Gastrocnemius medialis (tissue), 4 donors: ENCODE measurements at regions not wholly inside any gene's neighbourhood (a gene's known extent, or its start where the extent isn't known, plus 50 kb on each side); places are given as distances from the start of the nearest gene placed in this dataset.

Source experiments
- ATAC-seq, 2 donors: fragments of 150-250 bp; one replicate each; pipeline ENCODE4 v1.9.1; 2016
- DNase-seq, 2 donors: peaks; one replicate each; pipeline ENCODE4 v3.0.0-alpha.2; 2019
- H3K27ac ChIP-seq, 4 donors: fragments of 200-600 bp; sonication (generic); 1 replicate in 1 of 4; 2 replicates in 3 of 4; pipeline ENCODE4 v1.5.1; 2016 to 2018; ENCODE audit warnings: mild to moderate bottlenecking in 2 of 4, moderate library complexity in 1 of 4
- H3K27me3 ChIP-seq, 3 donors: fragments of 200-600 bp; sonication (generic) in 2 of 3; 1 replicate in 1 of 3; 2 replicates in 2 of 3; pipeline versions ENCODE4 v1.5.1 to v1.6.0; 2016 to 2019; ENCODE audit warnings: mild to moderate bottlenecking in 1 of 3, moderate library complexity in 1 of 3
- H3K36me3 ChIP-seq, 2 donors: fragments of 200-600 bp; sonication (generic) in 1 of 2; one replicate each; pipeline ENCODE4 v1.5.1; 2017 to 2018
- H3K4me1 ChIP-seq, 2 donors: fragments of 200-600 bp; sonication (generic) in 1 of 2; one replicate each; pipeline ENCODE4 v1.5.1; 2016 to 2017; ENCODE audit warnings: mild to moderate bottlenecking in 2 of 2
- H3K4me3 ChIP-seq, 4 donors: fragments of 200-600 bp; sonication (generic) in 3 of 4; 1 replicate in 1 of 4; 2 replicates in 3 of 4; pipeline ENCODE4 v1.5.1; 2016 to 2019; ENCODE audit warnings: mild to moderate bottlenecking in 2 of 4
- H3K9me3 ChIP-seq, 3 donors: fragments of 200-600 bp; sonication (generic) in 2 of 3; 1 replicate in 1 of 3; 2 replicates in 2 of 3; pipeline ENCODE4 v1.5.1; 2016 to 2019
- POLR2A ChIP-seq, 2 donors: fragments of 450-650 bp; IDR thresholded peaks; one replicate each; pipeline ENCODE4 v1.6.1; 2017; ENCODE audit warnings: antibody characterized with exemption in 2 of 2, mild to moderate bottlenecking in 2 of 2, moderate library complexity in 2 of 2
- in situ Hi-C, 4 donors: fragments of 200-750 bp; cut with MboI; loops; one replicate each; pipeline versions ENCODE4 v1.15.0 to v1.8.0; 2017; ENCODE audit warnings: low sequenced_read_pairs in 4 of 4
- intact Hi-C: fragments of 100-400 bp; cut with DNase I; formaldehyde crosslinking; loops from one replicate; pipeline ENCODE4 v1.15.1; 2023; ENCODE audit warnings: low total_unique reads
- TF ChIP-seq, protein P1 (sequence below), 5 experiments: fragments of 450-650 bp in 3 of 5; fragments of 200-600 bp in 2 of 5; sonication (generic) in 2 of 5; IDR thresholded peaks in 4 of 5; conservative IDR thresholded peaks in 1 of 5; 1 replicate in 4 of 5; 2 replicates in 1 of 5; pipeline ENCODE4 v1.5.1; 2016 to 2019; ENCODE audit warnings: antibody characterized with exemption in 5 of 5, mild to moderate bottlenecking in 3 of 5, moderate library complexity in 3 of 5

GRCh38 chr2:56476509-56477071, 292.8 kb downstream of the CCDC85A start:
- in situ Hi-C loops: no loop called here
- Histone ChIP-seq H3K27me3 (no peaks in the 10 kb centered on the region), H3K4me1 (peaks cover 18 to 31% of the 10 kb centered on the region in 2 donors), H3K27ac (no peak overlapping the region), H3K9me3 (no peaks in the 10 kb centered on the region), H3K36me3 (no peaks in the 10 kb centered on the region), H3K4me3 (no peak overlapping the region)
- intact Hi-C loops: no loop called here
- no peak for ATAC-seq
- no peak for DNase-seq
- TF ChIP-seq, protein P1, sequence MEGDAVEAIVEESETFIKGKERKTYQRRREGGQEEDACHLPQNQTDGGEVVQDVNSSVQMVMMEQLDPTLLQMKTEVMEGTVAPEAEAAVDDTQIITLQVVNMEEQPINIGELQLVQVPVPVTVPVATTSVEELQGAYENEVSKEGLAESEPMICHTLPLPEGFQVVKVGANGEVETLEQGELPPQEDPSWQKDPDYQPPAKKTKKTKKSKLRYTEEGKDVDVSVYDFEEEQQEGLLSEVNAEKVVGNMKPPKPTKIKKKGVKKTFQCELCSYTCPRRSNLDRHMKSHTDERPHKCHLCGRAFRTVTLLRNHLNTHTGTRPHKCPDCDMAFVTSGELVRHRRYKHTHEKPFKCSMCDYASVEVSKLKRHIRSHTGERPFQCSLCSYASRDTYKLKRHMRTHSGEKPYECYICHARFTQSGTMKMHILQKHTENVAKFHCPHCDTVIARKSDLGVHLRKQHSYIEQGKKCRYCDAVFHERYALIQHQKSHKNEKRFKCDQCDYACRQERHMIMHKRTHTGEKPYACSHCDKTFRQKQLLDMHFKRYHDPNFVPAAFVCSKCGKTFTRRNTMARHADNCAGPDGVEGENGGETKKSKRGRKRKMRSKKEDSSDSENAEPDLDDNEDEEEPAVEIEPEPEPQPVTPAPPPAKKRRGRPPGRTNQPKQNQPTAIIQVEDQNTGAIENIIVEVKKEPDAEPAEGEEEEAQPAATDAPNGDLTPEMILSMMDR (IDR thresholded peaks at IDR 0.05 in 4 of 5, conservative IDR thresholded peaks at IDR 0.05 in 1 of 5): no peak
- TF ChIP-seq POLR2A (IDR thresholded peaks at IDR 0.05): no peak

- peaks cover 18 to 31% of the 10 kb centered on the region in 2 donors for H3K4me1 ChIP-seq
- intact Hi-C loops: no loop called here
- H3K36me3 ChIP-seq: no peaks in the 10 kb centered on the region
- no peaks in the 10 kb centered on the region for H3K27me3 ChIP-seq
- no peak for TF ChIP-seq POLR2A (IDR thresholded peaks at IDR 0.05)
- TF ChIP-seq, protein P1 (IDR thresholded peaks at IDR 0.05 in 4 of 5, conservative IDR thresholded peaks at IDR 0.05 in 1 of 5): no peak
- in situ Hi-C loops: no loop called here
- ATAC-seq (no peak), DNase-seq (no peak)
- no peak overlapping the region for H3K4me3 ChIP-seq
- no peak overlapping the region for H3K27ac ChIP-seq
- no peaks in the 10 kb centered on the region for H3K9me3 ChIP-seq
Observed at GRCh38 chr2:56478027-56478426, 294.2 kb downstream of the CCDC85A start.

- no peak for ATAC-seq
- no peaks in the 10 kb centered on the region for H3K27me3 ChIP-seq
- DNase-seq: no peak
- TF ChIP-seq, protein P1 (IDR thresholded peaks at IDR 0.05 in 4 of 5, conservative IDR thresholded peaks at IDR 0.05 in 1 of 5): no peak
- in situ Hi-C loops: loop anchor here in 1 of 4 donors (5.0 kb wide), 1 partner anchor 44 kb away; no protein-coding TSS in a partner anchor
- no peaks in the 10 kb centered on the region for H3K4me1 ChIP-seq
- no peak overlapping the region for H3K27ac ChIP-seq
- no peaks in the 10 kb centered on the region for H3K9me3 ChIP-seq
- H3K36me3 ChIP-seq: no peaks in the 10 kb centered on the region
- no peak overlapping the region for H3K4me3 ChIP-seq
- intact Hi-C loops: no loop called here
Observed at GRCh38 chr2:56483081-56483480, 299.3 kb downstream of the CCDC85A start.

DNA sequence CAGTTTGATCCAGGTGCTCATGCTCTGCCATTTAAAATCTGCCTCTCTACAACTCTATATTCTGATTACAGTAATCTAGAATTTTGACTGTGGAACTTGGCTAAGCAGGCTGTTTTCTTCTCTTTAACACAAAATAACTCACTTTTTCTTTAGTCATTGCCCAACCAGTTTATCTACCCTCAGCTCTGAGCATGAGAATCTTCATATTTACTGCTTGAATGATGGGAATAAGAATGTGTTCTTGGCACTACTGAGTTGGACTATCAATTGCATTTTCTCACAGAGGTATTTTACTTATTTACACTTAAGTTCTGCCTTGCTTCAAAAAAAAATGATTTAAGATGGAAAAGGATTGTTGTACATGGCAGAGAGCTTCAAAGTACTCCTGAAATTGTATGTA, 301.1 kb downstream of the CCDC85A start:
- Histone ChIP-seq H3K27me3 (no peaks in the 10 kb centered on the region), H3K27ac (no peak overlapping the region), H3K36me3 (no peaks in the 10 kb centered on the region), H3K4me3 (no peak overlapping the region), H3K9me3 (no peaks in the 10 kb centered on the region), H3K4me1 (peaks cover 0 to 5% of the 10 kb centered on the region in 2 donors)
- TF ChIP-seq POLR2A (IDR thresholded peaks at IDR 0.05): no peak
- TF ChIP-seq, protein P1 (IDR thresholded peaks at IDR 0.05 in 4 of 5, conservative IDR thresholded peaks at IDR 0.05 in 1 of 5): no peak
- no peak for ATAC-seq
- intact Hi-C loops (no loop called here), in situ Hi-C loops (loop anchor here in 1 of 4 donors (5.0 kb wide), 1 partner anchor 42 kb away; no protein-coding TSS in a partner anchor)
- no peak for DNase-seq

DNA sequence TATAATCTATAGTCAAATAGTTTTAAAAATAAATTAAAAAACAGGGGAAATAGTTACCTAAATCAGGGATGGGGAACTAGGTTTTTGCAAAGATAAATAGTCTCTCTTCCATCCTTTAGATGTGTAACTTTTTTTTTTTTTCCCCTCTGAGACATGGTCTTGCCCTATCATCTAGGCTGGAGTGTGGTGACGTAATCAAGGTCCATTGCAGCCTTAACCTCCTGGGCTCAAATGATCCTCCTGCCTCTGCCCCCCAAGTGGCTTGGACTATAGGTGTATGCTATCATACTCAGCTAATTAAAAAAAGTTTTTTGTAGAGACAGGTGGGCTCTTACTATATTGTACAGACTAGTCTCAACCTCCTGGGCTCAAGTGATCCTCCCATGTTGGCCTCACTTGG, 316.5 kb downstream of the CCDC85A start:
- no peaks in the 10 kb centered on the region for H3K36me3 ChIP-seq
- in situ Hi-C loops (no loop called here), intact Hi-C loops (no loop called here)
- H3K9me3 ChIP-seq: no peaks in the 10 kb centered on the region
- no peaks in the 10 kb centered on the region for H3K27me3 ChIP-seq
- no peak overlapping the region for H3K27ac ChIP-seq
- ATAC-seq (no peak), DNase-seq (no peak)
- no peaks in the 10 kb centered on the region for H3K4me1 ChIP-seq
- TF ChIP-seq, protein P1 (IDR thresholded peaks at IDR 0.05 in 4 of 5, conservative IDR thresholded peaks at IDR 0.05 in 1 of 5): no peak
- TF ChIP-seq POLR2A (IDR thresholded peaks at IDR 0.05): no peak
- no peak overlapping the region for H3K4me3 ChIP-seq
